ENCODE measurements at regions not wholly inside any gene's neighbourhood (a gene's known extent, or its start where the extent isn't known, plus 50 kb on each side); places are given as distances from the start of the nearest gene placed in this dataset.

- H3K9me3 ChIP-seq: no peaks in the 10 kb centered on the region
- H3K27ac ChIP-seq: no peak overlapping the region
- no peaks in the 10 kb centered on the region for H3K27me3 ChIP-seq
- no peak overlapping the region for H3K4me3 ChIP-seq
- intact Hi-C loops (cut with DNase I): no loop called here
- no peak for DNase-seq
- TF ChIP-seq, protein P1, sequence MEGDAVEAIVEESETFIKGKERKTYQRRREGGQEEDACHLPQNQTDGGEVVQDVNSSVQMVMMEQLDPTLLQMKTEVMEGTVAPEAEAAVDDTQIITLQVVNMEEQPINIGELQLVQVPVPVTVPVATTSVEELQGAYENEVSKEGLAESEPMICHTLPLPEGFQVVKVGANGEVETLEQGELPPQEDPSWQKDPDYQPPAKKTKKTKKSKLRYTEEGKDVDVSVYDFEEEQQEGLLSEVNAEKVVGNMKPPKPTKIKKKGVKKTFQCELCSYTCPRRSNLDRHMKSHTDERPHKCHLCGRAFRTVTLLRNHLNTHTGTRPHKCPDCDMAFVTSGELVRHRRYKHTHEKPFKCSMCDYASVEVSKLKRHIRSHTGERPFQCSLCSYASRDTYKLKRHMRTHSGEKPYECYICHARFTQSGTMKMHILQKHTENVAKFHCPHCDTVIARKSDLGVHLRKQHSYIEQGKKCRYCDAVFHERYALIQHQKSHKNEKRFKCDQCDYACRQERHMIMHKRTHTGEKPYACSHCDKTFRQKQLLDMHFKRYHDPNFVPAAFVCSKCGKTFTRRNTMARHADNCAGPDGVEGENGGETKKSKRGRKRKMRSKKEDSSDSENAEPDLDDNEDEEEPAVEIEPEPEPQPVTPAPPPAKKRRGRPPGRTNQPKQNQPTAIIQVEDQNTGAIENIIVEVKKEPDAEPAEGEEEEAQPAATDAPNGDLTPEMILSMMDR (IDR thresholded peaks at IDR 0.05): no peak
- no peaks in the 10 kb centered on the region for H3K4me1 ChIP-seq
- H3K36me3 ChIP-seq: no peaks in the 10 kb centered on the region
- no peak for ATAC-seq
These were observed 126.8 kb upstream of the CPNE4 start for GRCh38 chr3:132161608-132162007.

- H3K27me3 ChIP-seq: no peaks in the 10 kb centered on the region
- TF ChIP-seq, protein P1 (IDR thresholded peaks at IDR 0.05): no peak
- DNase-seq (no peak), ATAC-seq (no peak)
- H3K9me3 ChIP-seq: no peaks in the 10 kb centered on the region
- no peak overlapping the region for H3K4me3 ChIP-seq
- no peaks in the 10 kb centered on the region for H3K4me1 ChIP-seq
- intact Hi-C loops (cut with DNase I): no loop called here
- no peaks in the 10 kb centered on the region for H3K36me3 ChIP-seq
- H3K27ac ChIP-seq: no peak overlapping the region
These were observed 129.8 kb upstream of the CPNE4 start for GRCh38 chr3:132164469-132165092.

DNA sequence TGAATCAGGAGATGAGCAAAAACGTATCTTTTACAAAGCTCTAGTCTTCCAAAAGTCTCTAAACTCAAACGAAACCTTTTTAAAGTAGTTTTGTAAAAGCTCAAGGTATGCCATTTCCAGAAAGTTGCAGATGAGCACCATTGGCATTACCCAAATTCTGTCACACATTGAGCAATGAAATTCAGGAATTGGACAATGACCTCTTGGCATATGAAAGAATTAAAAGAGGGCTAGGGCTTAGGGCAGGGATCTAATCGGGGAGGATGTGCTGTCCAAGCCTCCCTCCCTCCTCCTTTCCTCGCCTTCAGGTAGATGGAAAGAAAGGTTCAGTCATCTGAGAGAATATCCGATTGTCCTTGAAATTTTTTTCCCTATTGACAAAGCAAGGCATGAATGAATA lies 133.1 kb upstream of the CPNE4 start:
- H3K9me3 ChIP-seq: no peaks in the 10 kb centered on the region
- no peaks in the 10 kb centered on the region for H3K4me1 ChIP-seq
- no peaks in the 10 kb centered on the region for H3K36me3 ChIP-seq
- no peak overlapping the region for H3K4me3 ChIP-seq
- intact Hi-C loops (cut with DNase I): no loop called here
- no peaks in the 10 kb centered on the region for H3K27me3 ChIP-seq
- DNase-seq (no peak), ATAC-seq (no peak)
- no peak overlapping the region for H3K27ac ChIP-seq
- TF ChIP-seq, protein P1 (IDR thresholded peaks at IDR 0.05): no peak

DNA sequence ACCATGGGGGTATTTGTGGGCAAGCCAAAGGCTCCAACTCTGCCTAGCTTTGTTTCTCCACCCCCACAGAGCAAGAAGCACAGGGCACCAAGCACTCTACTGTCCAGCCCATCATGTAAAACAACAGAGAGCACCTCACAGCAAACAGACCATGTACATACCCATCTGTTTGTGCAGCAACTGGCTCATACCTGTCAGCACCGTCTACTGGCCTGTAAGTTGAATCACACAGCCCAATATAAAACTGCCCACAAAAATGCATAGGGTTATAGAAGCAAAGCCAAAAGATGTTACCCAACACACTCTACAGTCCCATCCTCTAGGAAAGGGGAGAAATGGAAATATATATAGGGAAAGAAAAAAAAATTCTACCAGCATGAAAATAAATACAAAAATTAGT lies 139.7 kb upstream of the CPNE4 start:
- TF ChIP-seq, protein P1 (IDR thresholded peaks at IDR 0.05): no peak
- Histone ChIP-seq H3K36me3 (no peaks in the 10 kb centered on the region), H3K27ac (no peak overlapping the region), H3K27me3 (no peaks in the 10 kb centered on the region), H3K9me3 (no peaks in the 10 kb centered on the region), H3K4me3 (no peak overlapping the region), H3K4me1 (no peaks in the 10 kb centered on the region)
- DNase-seq: no peak
- intact Hi-C loops (cut with DNase I): no loop called here
- ATAC-seq: no peak

DNA sequence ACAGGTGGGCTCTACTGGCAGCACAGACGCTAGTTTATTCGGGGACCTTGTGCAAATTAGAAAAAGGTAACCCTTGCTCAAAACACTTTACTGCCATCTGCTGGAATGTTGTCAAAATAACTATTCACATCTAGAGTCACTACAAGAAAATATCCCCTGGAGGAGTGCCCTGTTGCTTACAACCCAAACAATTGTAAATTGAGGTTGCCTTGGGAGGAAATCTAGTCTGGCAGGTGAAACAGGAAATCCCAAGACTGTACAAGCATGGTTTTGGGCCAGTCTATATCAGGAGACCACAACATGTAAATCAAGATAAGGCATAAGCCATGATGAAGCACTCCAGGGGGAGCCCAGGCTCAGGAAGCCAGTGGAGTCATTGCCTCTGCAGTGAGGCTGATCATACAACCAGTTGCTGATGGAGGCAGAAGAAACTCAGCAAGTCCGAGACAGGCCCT lies 136.8 kb upstream of the ACP3 start:
- no peaks in the 10 kb centered on the region for H3K27me3 ChIP-seq
- no peaks in the 10 kb centered on the region for H3K36me3 ChIP-seq
- no peaks in the 10 kb centered on the region for H3K4me1 ChIP-seq
- H3K4me3 ChIP-seq: no peak overlapping the region
- H3K27ac ChIP-seq: no peak overlapping the region
- intact Hi-C loops (cut with DNase I): no loop called here
- TF ChIP-seq, protein P1 (IDR thresholded peaks at IDR 0.05): peak; percentile 50
- ATAC-seq: peak; percentile 59
- no peak for DNase-seq
- no peaks in the 10 kb centered on the region for H3K9me3 ChIP-seq

- H3K27me3 ChIP-seq: no peaks in the 10 kb centered on the region
- H3K4me1 ChIP-seq: no peaks in the 10 kb centered on the region
- no peaks in the 10 kb centered on the region for H3K9me3 ChIP-seq
- H3K27ac ChIP-seq: no peak overlapping the region
- ATAC-seq (no peak), DNase-seq (no peak)
- H3K4me3 ChIP-seq: no peak overlapping the region
- TF ChIP-seq, protein P1 (IDR thresholded peaks at IDR 0.05): no peak
- intact Hi-C loops (cut with DNase I): no loop called here
- H3K36me3 ChIP-seq: no peaks in the 10 kb centered on the region
These were observed 133.4 kb upstream of the ACP3 start for GRCh38 chr3:132183811-132184210.

All from upper lobe of right lung (tissue), 1 donor.